ENCODE measurements at regions not wholly inside any gene's neighbourhood (a gene's known extent, or its start where the extent isn't known, plus 50 kb on each side); places are given as distances from the start of the nearest gene placed in this dataset.

- no peak for FAIRE-seq
Observed at GRCh38 chr14:83467811-83468210, 1934.2 kb upstream of the SEL1L start.

DNA sequence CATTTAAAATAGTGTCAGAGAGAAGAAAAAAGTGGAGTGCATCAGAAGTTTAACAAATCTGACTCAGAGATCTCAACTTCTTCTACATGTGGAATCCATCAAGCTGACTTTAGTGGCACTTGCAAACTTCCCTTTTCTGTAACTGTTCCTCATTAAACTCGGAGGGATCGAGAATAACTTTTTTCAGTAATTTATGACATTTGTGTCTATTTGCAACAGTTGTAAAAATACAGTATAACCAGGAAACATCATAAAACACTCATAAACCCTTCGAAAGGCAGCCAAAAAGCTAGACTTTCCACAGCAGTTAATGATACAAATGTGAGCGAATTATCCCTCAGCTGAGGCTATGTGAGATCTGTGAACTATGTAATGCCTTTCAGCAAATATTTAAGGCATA lies 1936.8 kb upstream of the SEL1L start:
- DNase-seq (ENCODE audit: insufficient read length, low spot score) (no peak), FAIRE-seq (no peak)
- TF ChIP-seq POLR2AphosphoS5 (IDR thresholded peaks at IDR 0.05; ENCODE audit: low read depth, low read length) (no peak), POU2F2 (IDR thresholded peaks at IDR 0.05; ENCODE audit: low read depth, low read length) (no peak)

More at GRCh38 chr14:83467811-83468210, 1934.2 kb upstream of the SEL1L start:
- no peak for DNase-seq (ENCODE audit: insufficient read length, low spot score)
- TF ChIP-seq PAX5 (IDR thresholded peaks at IDR 0.05; ENCODE audit: insufficient read depth, low read length, severe bottlenecking) (no peak), TAF1 (IDR thresholded peaks at IDR 0.05; ENCODE audit: low read depth, low read length) (no peak), POLR2AphosphoS5 (IDR thresholded peaks at IDR 0.05; ENCODE audit: low read depth, low read length) (no peak), SPI1 (IDR thresholded peaks at IDR 0.05; ENCODE audit: low read depth, low read length) (no peak), POLR2A (IDR thresholded peaks at IDR 0.05; ENCODE audit: low read depth, low read length) (no peak), POU2F2 (IDR thresholded peaks at IDR 0.05; ENCODE audit: low read depth, low read length) (no peak)

- DNase-seq (ENCODE audit: insufficient read length, low spot score) (no peak), FAIRE-seq (no peak)
- TF ChIP-seq SPI1 (IDR thresholded peaks at IDR 0.05; ENCODE audit: low read depth, low read length) (no peak), POLR2A (IDR thresholded peaks at IDR 0.05; ENCODE audit: low read depth, low read length) (no peak), TAF1 (IDR thresholded peaks at IDR 0.05; ENCODE audit: low read depth, low read length) (no peak), PAX5 (IDR thresholded peaks at IDR 0.05; ENCODE audit: insufficient read depth, low read length, severe bottlenecking) (no peak), POLR2AphosphoS5 (IDR thresholded peaks at IDR 0.05; ENCODE audit: low read depth, low read length) (no peak), POU2F2 (IDR thresholded peaks at IDR 0.05; ENCODE audit: low read depth, low read length) (no peak)
Observed at GRCh38 chr14:83470959-83471695, 1937.5 kb upstream of the SEL1L start.

DNA sequence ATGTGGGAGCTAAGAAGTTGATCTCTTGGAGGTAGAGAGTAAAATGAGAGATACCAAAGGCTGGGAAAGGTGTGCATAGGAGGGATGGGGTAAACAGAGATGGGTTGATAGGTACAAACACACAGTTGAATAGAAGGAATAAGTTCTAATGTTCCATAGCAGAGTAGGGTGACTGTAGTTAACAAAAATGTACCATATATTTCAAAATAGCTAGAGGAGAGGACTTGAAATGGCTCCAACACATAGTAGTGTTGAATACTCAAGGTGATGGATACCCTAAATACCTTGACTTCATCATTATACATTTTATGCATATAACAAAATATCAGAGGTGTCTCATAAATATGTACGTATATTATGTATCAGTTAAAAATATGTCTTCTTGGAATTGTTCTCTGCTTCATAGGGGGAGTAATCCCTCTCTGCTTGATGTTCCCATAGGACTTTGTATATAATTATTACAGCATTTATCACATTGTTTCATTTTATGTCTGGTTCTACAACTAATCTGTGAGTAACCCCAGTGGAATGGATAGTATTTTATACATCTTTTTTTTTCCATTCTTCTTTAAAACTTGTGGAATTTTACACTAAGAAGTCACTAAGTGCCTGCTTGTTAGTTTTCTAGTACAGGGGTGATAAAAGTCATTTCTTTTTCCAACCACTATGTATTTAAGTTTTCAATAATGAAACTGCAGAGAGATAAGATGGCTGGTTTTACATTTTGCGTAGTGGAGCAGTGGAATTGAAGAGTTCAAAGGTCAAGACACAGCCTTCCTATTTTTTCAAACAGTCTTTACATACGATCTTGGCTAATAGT lies 1940.0 kb upstream of the SEL1L start:
- TF ChIP-seq POLR2A (IDR thresholded peaks at IDR 0.05; ENCODE audit: low read depth, low read length) (no peak), POLR2AphosphoS5 (IDR thresholded peaks at IDR 0.05; ENCODE audit: low read depth, low read length) (no peak), PAX5 (IDR thresholded peaks at IDR 0.05; ENCODE audit: insufficient read depth, low read length, severe bottlenecking) (no peak), SPI1 (IDR thresholded peaks at IDR 0.05; ENCODE audit: low read depth, low read length) (no peak), TAF1 (IDR thresholded peaks at IDR 0.05; ENCODE audit: low read depth, low read length) (no peak), POU2F2 (IDR thresholded peaks at IDR 0.05; ENCODE audit: low read depth, low read length) (no peak)
- DNase-seq (ENCODE audit: insufficient read length, low spot score) (no peak), FAIRE-seq (no peak)

- no peak for FAIRE-seq
- TF ChIP-seq SPI1 (IDR thresholded peaks at IDR 0.05; ENCODE audit: low read depth, low read length) (no peak), TAF1 (IDR thresholded peaks at IDR 0.05; ENCODE audit: low read depth, low read length) (no peak), POLR2A (IDR thresholded peaks at IDR 0.05; ENCODE audit: low read depth, low read length) (no peak), POLR2AphosphoS5 (IDR thresholded peaks at IDR 0.05; ENCODE audit: low read depth, low read length) (no peak), PAX5 (IDR thresholded peaks at IDR 0.05; ENCODE audit: insufficient read depth, low read length, severe bottlenecking) (no peak), POU2F2 (IDR thresholded peaks at IDR 0.05; ENCODE audit: low read depth, low read length) (no peak)
- no peak for DNase-seq (ENCODE audit: insufficient read length, low spot score)
Observed at GRCh38 chr14:83478741-83479140, 1945.1 kb upstream of the SEL1L start.

DNA sequence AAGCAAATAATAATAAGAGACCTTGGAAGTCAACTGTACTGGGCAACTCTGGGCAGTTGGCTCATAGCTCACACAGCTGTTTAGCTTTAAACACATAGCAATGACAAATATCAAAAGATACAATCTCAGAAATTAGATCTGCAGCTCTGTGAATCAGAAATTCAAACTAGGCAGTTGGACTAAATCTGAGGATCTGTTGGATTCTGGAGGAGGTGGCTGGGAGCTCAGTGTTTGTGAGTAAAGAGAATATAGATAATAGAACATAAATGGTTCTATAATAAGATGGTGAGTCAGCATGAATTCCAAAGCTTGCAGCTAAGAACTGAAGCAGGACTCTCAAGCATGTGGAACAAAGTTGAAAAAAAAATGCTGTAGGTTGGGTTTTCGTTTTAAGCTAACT lies 1949.4 kb upstream of the SEL1L start:
- TF ChIP-seq POLR2AphosphoS5 (IDR thresholded peaks at IDR 0.05; ENCODE audit: low read depth, low read length) (no peak), PAX5 (IDR thresholded peaks at IDR 0.05; ENCODE audit: insufficient read depth, low read length, severe bottlenecking) (no peak), SPI1 (IDR thresholded peaks at IDR 0.05; ENCODE audit: low read depth, low read length) (no peak), POLR2A (IDR thresholded peaks at IDR 0.05; ENCODE audit: low read depth, low read length) (no peak), POU2F2 (IDR thresholded peaks at IDR 0.05; ENCODE audit: low read depth, low read length) (no peak), TAF1 (IDR thresholded peaks at IDR 0.05; ENCODE audit: low read depth, low read length) (no peak)
- no peak for FAIRE-seq
- DNase-seq (ENCODE audit: insufficient read length, low spot score): no peak

DNA sequence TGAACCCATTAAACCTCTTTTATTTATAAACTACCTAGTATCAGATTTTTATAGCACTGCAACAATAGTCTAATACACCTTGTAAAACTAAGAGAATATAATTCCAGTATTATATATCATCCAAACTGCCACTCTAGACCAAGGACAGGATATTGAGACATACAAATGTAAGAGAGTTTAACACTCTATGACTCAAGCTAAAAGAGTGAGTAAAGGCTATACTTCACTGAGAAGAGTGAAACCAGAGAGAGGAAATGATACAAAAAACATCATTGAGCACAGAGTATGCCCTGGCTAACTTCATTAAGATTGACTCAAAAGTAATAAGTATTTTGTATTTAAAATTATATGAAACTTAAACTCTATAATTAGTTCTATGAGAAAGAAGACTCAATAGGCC lies 1951.9 kb upstream of the SEL1L start:
- no peak for TF ChIP-seq POU2F2 (IDR thresholded peaks at IDR 0.05; ENCODE audit: low read depth, low read length)
- TF ChIP-seq POLR2A (IDR thresholded peaks at IDR 0.05; ENCODE audit: low read depth, low read length): no peak
- no peak for TF ChIP-seq SPI1 (IDR thresholded peaks at IDR 0.05; ENCODE audit: low read depth, low read length)
- TF ChIP-seq PAX5 (IDR thresholded peaks at IDR 0.05; ENCODE audit: insufficient read depth, low read length, severe bottlenecking): no peak
- TF ChIP-seq TAF1 (IDR thresholded peaks at IDR 0.05; ENCODE audit: low read depth, low read length): no peak
- FAIRE-seq: no peak
- DNase-seq (ENCODE audit: insufficient read length, low spot score): no peak

- FAIRE-seq (no peak), DNase-seq (ENCODE audit: insufficient read length, low spot score) (no peak)
- TF ChIP-seq PAX5 (IDR thresholded peaks at IDR 0.05; ENCODE audit: insufficient read depth, low read length, severe bottlenecking) (no peak), POLR2AphosphoS5 (IDR thresholded peaks at IDR 0.05; ENCODE audit: low read depth, low read length) (no peak), SPI1 (IDR thresholded peaks at IDR 0.05; ENCODE audit: low read depth, low read length) (no peak), POU2F2 (IDR thresholded peaks at IDR 0.05; ENCODE audit: low read depth, low read length) (no peak), POLR2A (IDR thresholded peaks at IDR 0.05; ENCODE audit: low read depth, low read length) (no peak), TAF1 (IDR thresholded peaks at IDR 0.05; ENCODE audit: low read depth, low read length) (no peak)
Observed at GRCh38 chr14:83491091-83491490, 1957.4 kb upstream of the SEL1L start.

DNA sequence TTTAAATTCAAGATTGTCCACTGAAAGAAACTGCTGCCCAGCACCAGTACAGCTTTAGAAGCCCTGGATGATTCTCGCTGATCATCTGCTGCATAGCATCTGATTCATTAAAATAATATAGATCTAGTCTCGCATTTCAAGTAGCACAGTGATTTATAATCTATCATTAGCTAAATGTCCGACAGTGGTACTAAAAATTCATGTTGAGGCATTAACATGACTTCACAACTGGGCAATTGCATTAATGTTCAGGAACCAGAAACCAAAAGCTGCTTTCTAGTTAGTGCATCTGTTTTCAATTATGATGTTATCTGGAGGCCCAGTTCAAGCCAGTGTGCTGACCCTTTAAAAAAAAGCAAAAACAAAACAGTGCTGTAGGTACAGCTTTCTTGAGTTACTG lies 1987.2 kb upstream of the SEL1L start:
- no peak for DNase-seq (ENCODE audit: insufficient read length, low spot score)
- no peak for TF ChIP-seq SPI1 (IDR thresholded peaks at IDR 0.05; ENCODE audit: low read depth, low read length)
- TF ChIP-seq POLR2A (IDR thresholded peaks at IDR 0.05; ENCODE audit: low read depth, low read length): no peak
- TF ChIP-seq POU2F2 (IDR thresholded peaks at IDR 0.05; ENCODE audit: low read depth, low read length): no peak
- no peak for TF ChIP-seq POLR2AphosphoS5 (IDR thresholded peaks at IDR 0.05; ENCODE audit: low read depth, low read length)
- no peak for TF ChIP-seq PAX5 (IDR thresholded peaks at IDR 0.05; ENCODE audit: insufficient read depth, low read length, severe bottlenecking)
- TF ChIP-seq TAF1 (IDR thresholded peaks at IDR 0.05; ENCODE audit: low read depth, low read length): no peak
- FAIRE-seq: no peak

Data from GM12891 (cell line).